GM03348 (cell line): ENCODE measurements at regions not wholly inside any gene's neighbourhood (a gene's known extent, or its start where the extent isn't known, plus 50 kb on each side); places are given as distances from the start of the nearest gene placed in this dataset.
"Not testable (repeated sequence)": the region's sequence is repeated elsewhere in the genome, so short reads cannot be mapped to it uniquely, and the experiment has no call there.

Experiments used
- DNase-seq: peaks from one replicate; pipeline ENCODE4 v3.0.0; 2012; ENCODE audit warnings: low spot score

DNA sequence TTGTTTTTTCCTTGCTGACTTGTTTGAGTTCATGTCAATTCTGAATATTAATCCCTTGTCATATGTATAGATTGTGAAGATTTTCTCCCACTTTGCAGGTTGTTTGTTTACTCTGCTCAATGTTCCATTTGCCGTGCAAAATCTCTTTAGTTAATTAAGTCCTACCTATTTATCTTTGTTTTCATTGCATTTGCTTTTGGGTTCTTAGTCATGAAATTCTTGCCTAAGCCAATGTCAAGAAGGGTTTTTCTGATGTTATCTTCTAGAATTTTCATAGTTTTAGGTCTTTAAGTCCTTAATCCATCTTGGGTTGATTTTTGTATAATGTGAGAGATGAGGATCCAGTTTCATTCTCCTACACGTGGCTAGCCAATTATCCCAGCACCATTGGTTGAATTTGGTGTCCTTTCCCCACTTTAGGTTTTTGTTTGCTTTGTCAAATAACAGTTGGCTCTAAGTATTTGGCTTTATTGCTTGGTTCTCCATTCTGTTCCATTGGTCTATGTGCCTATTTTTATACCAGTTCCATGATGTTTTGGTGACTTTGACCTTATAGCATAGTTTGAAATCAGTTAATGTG is 163.1 kb upstream of the PGR start:
- DNase-seq = no peak

DNA sequence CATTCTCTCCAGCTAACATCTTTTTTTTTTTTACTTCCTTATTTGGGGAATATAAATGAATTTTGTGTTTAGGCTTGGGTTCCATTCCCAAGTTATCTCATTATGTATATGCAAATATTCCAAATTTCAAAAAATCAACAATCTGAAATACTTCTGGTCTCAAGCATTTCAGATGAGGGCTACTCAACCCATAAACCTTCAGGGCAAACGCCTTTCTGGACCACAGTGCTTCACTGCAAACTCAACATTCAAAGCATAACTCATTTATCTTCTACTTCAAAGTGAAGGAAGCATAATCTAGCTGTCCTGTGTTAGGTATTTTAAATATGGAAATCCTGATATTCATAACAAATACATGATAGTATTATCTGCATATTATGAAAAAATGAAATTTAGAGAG is 161.7 kb upstream of the PGR start:
- no peak for DNase-seq

DNA sequence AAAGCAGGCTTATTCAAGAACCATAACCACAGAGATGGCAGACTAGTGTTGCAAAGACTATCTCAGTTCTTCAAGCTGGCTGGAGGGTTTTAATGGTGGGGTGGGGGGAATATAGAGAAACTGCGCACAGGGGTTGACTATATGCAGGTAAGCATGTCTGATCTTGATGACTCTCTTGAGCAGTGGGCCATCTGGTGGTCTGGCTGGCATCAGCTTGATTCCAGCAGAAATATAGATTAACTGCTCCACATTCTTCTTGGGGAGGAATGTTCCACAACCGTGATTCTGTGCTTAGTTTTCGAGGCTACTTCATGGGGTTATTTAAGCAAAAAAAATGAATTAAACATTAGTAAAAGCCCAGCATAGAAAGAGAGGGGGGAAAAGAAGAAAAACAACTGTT is 158.8 kb upstream of the PGR start:
- DNase-seq = no peak

DNA sequence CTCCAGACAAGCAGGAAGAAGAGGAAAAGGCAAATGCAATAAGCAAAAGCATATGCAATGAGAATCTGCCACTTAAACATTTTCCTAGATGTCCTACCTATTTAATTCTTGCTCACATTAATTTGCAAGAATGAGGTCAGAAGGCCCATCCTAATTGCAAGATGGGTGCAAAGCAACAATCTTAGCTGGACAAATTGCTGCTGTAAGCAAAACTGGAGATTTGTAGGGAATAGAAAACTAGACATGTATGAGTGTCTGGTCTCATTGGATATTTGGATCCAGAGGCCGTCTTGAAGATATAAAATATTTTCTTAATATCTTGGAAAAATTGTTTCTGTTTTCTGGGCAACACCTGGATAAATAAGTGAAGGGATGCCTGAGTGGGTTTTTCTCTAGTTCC is 150.1 kb upstream of the PGR start:
- DNase-seq = no peak

DNA sequence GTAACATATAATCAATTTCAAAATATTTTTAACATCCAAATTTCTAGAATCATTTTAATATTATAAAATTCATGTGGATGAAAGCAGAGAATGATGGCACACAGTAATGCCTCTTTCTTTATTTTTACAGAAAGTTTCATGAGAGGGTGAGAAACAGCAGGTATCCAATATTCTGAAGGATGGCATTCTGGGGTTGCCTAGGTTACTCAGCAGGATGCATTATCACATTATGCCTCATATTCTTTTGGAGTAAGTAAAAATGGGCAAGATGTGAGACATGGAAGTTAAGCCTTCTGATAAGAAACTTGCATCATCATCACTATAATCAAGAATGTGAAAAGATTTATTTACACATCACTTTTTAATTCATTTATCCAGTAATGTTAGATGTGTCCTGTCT is 148.7 kb upstream of the PGR start:
- DNase-seq = no peak

DNA sequence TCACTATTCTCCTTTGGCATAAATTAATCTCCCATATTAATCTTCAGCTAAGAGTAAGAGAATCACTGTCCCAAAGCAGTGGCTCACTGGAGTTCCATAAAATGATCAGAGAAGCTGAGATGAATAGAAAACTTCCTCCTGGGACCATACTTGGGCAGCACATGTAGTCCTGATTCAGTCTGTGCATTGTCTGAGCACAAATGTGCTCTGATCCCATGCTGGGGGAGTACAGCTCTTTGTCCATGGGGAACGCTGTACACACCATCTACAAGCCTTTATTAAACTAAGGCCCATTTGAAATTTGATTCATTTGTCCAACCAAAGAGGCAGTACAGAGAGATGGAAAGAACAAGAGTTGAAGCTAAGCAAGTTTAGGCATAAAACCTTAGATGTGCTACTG is 147.4 kb upstream of the PGR start:
- DNase-seq = no peak

DNA sequence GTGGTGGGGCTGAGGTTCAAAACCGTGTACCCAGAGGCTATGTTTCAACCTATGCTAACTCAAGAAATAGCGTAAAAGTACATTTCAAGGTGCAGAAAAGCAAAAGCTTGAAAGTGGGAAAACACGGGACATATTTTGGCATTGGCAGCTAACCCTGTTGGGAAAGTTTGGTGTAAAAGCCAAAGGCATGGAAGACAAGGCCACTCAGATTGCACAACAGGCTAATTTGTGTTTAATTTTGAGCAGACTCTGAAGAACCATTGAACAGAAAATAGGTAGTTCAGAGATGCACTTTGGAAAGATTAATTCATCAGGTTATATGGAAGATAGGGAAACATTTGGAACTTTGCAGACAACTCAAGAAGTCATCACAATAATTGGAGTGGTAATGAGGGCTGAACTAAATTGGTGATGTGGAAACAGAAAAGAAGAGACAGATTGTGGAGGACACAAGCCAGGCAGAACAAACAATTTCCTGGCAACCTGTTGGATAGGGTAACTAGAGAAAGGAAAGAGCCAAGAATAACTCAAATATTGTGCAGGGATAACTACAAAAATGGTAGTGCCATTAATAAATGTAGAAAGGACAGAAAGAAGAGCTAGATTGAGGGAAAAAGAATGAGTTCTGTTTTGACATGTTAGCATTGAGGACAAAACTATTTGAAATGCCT is 140.5 kb upstream of the PGR start:
- no peak for DNase-seq

DNA sequence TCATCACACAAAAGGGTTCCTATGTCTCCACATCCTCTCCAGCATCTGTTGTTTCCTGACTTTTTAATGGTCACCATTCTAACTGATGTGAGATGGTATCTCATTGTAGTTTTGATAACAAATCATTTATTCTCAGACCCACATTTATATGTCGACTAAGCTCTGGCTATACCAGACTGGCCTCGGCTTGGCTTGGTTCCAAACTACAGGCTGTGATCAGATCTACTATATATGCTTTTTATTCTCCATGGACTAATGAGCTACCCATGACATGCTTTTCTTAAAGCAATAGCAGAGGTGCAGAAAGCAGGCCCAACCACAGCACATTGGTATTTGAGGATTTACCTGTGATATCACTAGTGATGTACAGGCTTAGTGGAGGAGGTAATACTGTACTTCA is 139.8 kb upstream of the PGR start:
- DNase-seq = no peak

DNA sequence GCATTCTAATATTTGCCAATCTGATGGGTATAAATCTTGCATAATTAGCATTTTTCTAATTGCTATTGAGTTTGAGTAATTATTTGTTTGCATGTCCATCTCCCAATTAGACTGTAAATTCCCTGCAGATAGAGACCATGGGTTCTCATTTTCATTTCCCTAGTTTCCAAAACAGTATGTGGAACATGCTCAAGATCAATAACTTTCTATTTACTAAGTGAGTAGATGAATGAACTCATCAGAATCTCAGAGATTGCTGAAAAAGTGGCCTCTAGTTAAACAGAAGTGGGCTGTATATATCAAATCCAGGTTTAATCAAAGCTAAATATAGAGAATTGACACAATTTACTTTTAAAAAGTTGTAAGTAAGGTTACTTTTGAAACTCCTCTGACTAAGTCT is 138.0 kb upstream of the PGR start:
- DNase-seq = no peak

DNA sequence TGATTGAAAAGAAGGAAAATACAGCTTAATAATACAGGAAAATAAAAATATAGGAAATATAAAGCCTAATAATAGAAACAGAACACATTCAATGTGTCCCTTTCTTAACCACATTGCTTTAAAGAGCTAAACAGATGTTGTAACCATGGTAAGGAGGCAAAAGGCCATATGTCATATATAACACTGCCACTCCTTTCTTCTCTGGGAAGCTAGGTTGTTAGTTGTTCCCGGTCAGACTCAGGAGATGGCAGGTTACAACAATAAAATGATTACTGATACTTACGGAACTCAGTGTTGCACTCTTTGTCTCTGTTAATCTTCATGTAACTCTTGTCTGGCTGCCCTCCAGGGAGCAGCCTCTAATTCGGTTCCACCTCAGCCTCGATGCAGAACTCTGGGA is 134.7 kb upstream of the PGR start:
- DNase-seq = no peak

DNA sequence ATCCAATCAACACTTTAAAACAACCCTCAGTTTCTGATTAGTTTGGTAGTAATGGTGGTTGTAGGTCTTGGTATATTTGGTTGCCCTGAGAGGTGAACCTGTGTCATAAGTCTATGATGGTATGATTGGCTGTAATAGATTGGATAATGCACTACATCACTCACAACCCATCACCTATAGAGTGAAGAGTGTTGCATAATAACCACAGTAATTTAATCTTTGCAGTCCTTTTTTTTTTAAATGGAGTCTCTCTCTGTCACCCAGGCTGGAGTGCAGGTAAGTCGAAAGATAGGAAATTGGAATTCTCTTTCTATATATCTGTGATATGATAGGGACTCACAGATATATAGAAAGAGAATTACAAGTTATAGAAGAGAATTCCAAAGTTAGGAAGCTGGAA is 133.4 kb upstream of the PGR start:
- no peak for DNase-seq

DNA sequence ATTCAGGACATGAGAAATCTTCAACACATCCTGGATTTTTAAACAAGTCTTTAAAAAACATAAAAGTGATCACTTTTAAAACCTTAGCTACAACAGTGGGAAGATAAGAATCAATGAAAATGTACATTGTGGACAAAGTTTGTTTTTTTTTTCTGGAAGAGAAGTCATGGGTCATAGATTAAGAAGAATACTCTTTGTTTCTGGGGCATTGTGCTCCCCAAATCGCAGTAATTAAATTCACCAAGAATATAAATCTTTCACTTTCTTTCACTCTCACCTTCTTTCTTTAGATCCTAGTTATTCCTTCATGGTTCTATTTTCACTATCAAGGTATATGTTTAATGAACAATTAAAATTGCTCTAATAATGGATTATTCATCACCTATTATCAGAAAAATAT is 132.6 kb upstream of the PGR start:
- DNase-seq = no peak

DNA sequence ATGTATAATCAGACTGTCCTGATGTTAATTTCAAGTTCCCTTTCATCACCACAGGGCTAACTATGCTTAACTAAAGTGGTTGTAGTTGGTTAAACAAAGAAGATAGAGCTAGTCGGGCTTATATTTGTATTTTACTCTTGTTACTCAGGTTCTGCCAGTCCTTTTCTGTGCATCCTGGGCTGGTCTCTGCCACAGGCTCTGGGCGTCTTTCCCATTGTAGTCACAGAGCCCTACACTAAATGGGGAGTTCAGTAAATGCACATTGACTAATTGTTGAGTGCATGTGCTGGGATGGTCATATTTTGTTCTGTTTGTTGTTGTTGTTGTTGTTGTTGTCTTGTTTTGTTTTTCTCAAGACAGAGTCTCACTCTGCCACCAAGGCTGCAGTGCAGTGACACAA is 125.4 kb upstream of the PGR start:
- DNase-seq = no peak

DNA sequence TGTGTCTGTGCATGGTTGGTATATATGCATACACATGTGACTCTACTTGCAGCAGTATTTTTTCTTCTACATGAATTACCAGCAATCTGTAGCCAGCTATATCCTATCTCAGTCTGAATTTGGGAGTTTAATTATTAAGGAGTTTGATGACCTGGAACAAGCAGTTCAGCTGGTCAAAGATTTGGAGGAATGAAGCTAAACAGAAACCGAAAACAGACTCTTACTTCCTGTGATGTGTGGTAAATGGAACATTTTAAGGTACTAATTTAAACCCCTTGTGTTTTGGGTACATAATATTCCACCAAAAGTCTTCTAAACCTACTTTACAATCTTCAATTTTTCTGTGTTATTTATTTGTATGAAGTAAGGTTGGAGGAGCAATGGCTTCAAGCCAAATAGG is 124.4 kb upstream of the PGR start:
- no peak for DNase-seq

DNA sequence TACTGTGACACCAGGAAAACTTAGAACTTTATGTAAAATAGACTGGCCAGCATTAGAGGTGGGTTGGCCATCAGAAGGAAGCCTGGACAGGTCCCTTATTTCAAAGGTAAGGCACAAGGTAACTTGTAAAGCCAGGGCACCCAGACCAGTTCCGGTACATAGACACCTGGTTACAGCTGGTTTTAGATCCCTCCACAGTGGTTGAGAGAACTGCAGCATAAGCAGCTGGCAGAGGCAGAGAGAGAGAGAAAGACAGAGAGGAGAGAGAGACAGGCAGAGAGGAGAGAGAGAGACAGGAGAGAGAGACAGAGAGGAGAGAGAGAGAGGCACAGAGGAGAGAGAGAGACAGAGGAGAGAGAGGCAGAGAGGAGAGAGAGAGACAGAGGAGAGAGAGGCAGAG is 116.0 kb upstream of the PGR start:
- not testable (repeated sequence) for DNase-seq

DNA sequence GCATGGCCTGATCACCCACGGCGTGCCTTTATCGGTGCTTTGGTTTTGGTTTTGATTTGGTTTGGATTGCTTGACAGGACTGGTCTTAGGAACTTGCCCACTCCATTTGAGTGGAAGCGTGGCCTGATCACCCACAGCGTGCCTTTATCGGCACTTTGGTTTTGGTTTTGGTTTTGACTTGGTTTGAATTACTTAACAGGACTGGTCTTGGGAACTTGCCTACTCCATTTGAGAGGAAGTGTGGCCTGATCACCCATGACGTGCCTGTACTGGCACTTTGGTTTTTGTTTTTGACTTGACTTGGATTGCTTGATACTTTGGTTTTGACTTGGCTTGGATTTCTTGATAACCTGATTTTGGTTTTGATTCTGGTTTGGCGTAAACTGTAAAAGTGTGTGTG is 115.5 kb upstream of the PGR start:
- not testable (repeated sequence) for DNase-seq

DNA sequence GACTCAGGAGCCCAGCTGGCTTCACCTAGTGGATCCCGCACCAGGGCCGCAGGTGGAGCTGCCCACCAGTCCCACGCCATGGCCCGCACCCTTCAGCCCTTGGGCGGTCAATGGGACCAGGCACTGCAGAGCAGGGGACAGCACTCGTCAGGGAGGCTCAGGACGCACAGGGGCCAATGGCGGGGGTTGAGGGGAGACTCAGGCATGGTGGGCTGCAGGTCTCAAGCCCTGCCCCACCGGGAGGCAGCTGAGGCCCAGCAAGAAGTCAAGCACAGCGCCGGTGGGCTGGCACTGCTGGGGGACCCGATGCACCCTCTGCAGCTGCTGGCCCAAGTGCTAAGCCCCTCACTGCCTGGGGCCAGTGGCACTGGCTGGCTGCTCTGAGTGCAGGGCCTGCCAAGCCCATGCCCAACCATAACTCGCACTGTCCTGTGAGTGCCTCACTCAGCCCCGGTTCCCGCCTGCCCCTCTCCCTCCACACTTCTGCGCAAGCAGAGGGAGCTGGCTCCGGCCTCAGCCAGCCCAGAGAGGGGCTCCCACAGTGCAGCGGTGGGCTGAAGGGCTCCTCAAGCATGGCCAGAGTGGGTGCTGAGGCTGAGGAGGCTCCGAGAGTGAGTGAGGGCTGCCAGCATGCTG is 111.7 kb upstream of the PGR start:
- DNase-seq = no peak

DNA sequence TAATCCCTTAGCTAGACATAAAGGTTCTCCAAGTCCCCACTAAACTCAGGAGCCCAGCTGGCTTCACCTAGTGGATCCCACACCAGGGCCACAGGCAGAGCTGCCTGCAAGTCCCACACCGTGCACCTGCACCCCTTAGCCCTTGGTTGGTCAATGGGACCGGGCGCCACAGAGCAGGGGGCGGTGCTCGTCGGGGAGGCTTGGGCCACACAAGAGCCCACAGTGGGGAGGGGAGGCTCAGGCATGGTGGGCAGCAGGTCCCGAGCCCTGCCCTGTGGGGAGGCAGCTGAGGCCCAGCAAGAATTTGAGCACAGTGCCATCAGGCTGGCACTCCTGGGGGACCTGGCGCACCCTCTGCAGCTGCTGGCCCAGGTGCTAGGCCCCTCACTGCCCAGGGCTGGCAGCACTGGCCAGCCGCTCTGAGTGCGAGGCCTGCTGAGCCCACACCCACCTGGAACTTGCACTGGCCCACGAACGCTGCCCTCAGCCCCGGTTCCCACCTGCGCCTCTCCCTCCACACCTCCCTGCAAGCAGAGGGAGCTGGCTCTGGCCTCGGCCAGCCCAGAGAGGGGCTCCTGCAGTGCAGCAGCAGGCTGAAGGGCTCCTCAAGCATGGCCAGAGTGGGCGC is 101.7 kb upstream of the PGR start:
- DNase-seq = not testable (repeated sequence)

DNA sequence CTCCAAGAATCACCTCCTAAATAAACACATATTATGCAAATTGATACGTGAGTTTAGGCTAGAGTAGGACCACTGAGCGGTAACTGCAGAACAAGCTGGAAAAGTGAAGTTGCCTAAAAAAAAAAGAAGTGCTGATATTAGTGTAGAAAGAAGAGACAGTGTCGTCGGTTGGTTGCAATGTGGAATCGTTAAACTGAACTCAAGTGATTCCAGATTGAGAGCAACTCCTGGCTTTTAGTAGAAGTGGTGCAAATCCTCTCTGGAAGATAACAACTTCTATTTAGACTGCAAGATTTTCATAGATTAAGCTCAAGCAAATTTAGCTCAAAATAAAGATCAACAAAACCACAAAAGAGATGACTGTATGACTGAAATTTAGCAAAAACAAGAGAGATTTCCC is 97.0 kb upstream of the PGR start:
- DNase-seq = no peak

DNA sequence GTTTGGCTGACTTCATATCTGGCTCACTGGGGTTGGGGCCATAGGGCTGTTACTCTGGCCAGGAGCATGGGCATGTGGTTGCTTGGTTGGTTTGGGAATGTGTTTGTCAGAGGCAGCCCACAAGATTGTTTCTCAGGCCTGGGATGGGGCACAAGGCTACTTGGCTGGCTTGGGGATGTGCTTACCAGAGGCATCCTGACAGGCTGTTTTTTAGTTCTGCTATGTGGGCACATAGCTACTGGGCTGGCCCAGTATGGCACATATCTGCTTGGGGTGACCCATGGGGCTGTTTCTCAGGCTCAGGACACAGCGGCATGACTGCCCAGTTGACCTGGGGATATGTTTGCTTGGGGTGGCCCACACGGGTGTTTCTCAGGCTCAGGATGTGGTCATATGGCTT is 94.6 kb upstream of the PGR start:
- no peak for DNase-seq

DNA sequence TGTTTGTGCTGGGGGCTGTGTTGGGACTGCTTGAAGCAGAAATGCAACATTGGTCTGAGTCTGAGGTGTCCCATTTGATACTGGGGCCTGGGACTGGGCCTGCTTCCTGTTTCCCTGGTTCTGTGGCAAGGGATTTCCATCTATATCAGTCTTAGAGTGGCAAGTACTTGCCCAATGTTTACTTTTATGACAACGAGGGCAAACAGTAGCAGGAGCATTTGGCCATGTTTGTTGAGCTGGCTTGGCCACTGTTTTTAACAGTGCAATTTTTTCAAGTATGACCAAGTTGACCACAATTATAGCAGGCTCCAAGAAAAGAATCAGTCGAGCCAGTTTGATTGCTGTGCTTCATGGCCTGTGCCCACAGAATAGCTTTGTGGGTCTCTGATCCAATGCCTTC is 88.5 kb upstream of the PGR start:
- DNase-seq = not testable (repeated sequence)

DNA sequence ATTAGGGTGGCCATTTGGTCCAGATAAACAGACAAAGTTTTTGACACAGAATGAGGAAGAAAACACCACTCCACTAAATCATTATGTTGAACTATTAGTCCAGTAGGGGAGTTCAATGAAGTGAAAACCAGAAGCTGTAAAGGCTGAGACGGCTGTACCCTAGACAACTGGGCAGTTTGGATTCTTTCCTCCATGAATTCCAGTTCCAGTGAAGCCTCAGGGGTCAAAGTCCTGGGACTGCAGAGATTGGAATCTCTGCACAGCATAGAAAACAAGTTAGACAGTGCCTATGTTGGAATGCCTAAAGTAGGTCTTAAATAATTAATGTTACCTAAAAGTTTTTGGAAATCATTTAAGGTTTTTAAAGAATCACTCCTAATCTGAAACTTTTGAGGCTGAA is 86.5 kb upstream of the PGR start:
- DNase-seq = not testable (repeated sequence)

DNA sequence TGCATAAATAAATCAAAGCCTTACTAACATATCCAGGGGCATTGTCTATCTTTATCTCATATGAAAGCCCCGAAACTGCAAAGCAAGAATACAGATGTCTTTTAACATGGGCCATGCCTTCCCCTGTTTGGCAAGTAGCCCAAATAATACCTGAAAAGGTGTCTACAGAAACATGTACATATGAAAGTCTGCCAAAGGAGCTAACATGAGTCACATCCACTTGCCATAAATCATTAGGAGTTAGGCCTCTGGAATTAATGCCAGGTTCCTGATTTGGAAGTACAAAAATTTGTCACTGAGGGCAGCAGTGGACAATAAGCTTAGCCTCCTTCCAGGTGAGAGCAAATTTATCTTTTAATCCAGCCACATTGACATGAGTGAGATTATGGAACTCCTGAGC is 85.5 kb upstream of the PGR start:
- no peak for DNase-seq
